A673 (cell line): ENCODE measurements at regions not wholly inside any gene's neighbourhood (a gene's known extent, or its start where the extent isn't known, plus 50 kb on each side); places are given as distances from the start of the nearest gene placed in this dataset.
A peak's percentile ranks its signal among the peaks of the same experiment; 100 is the strongest.

Experiments used
- CTCF ChIP-seq: fragments of 300-800, 200-600 bp; sonication (generic); conservative IDR thresholded peaks from 2 replicates; pipeline ENCODE4 v1.5.1; 2017; ENCODE audit warnings: low read depth, mild to moderate bottlenecking, antibody characterized with exemption, low read length, moderate library complexity, mixed read lengths
- EZH2 ChIP-seq: fragments of 200-600 bp; sonication (generic); IDR thresholded peaks from 2 replicates; pipeline ENCODE4 v1.6.1; 2017; ENCODE audit warnings: borderline replicate concordance, low read depth, mild to moderate bottlenecking, mixed read lengths, antibody characterized with exemption, low read length; ENCODE audit not compliant: poor library complexity, severe bottlenecking

GRCh38 chr14:52146504-52146903 lies 77.6 kb upstream of the NID2 start:
- TF ChIP-seq CTCF (peak; percentile 19; the same call in 1 of the 2 replicates), EZH2 (no peak)
